Activated CD8-positive, alpha-beta T cell treated with anti-CD3 and anti-CD28 coated beads for 36 hours (primary cell): ENCODE measurements at regions not wholly inside any gene's neighbourhood (a gene's known extent, or its start where the extent isn't known, plus 50 kb on each side); places are given as distances from the start of the nearest gene placed in this dataset.

Experiments used
- ATAC-seq: fragments of 200-7000 bp; cut with Tn5 transposase; one replicate; pipeline ENCODE4 v1.10.0; 2021; ENCODE audit warnings: mild to moderate bottlenecking, moderate library complexity
- CTCF ChIA-PET: fragments of 350-600 bp; sonication (Branson Sonifier 250); formaldehyde crosslinking; loops from one replicate; lab custom pipeline; 2021; ENCODE audit warnings: antibody characterized with exemption; lab: Charles Lee
- POLR2A ChIA-PET: fragments of 350-600 bp; sonication (Branson Sonifier 250); formaldehyde crosslinking; loops from one replicate; lab custom pipeline; 2021; ENCODE audit warnings: antibody characterized with exemption; lab: Charles Lee
- DNase-seq: peaks from one replicate; pipeline ENCODE4 v3.0.0-alpha.2; 2020
- H3K27ac Mint-ChIP-seq: one replicate; pipeline ENCODE4 v1.8.0; 2021; ENCODE audit warnings: mild to moderate bottlenecking, mixed read lengths
- H3K27me3 Mint-ChIP-seq: one replicate; pipeline ENCODE4 v1.8.0; 2021; ENCODE audit warnings: mixed read lengths
- H3K36me3 Mint-ChIP-seq: one replicate; pipeline ENCODE4 v1.8.0; 2021; ENCODE audit warnings: low read depth, mixed read lengths
- H3K4me1 Mint-ChIP-seq: one replicate; pipeline ENCODE4 v1.8.0; 2021; ENCODE audit warnings: low read depth, mixed read lengths
- H3K4me3 Mint-ChIP-seq: one replicate; pipeline ENCODE4 v1.8.0; 2021; ENCODE audit warnings: mild to moderate bottlenecking, moderate library complexity, mixed read lengths
- H3K9me3 Mint-ChIP-seq: one replicate; pipeline ENCODE4 v1.8.0; 2021; ENCODE audit warnings: mixed read lengths
- intact Hi-C: fragments of 100-400 bp; cut with micrococcal nuclease; formaldehyde crosslinking; loops from one replicate; pipeline ENCODE4 v1.10.0; 2022
- TF ChIP-seq, protein P1 (sequence below): fragments of 200-600 bp; IDR thresholded peaks from one replicate; pipeline ENCODE4 v1.8.0; 2022; ENCODE audit warnings: antibody characterized with exemption, mild to moderate bottlenecking

DNA sequence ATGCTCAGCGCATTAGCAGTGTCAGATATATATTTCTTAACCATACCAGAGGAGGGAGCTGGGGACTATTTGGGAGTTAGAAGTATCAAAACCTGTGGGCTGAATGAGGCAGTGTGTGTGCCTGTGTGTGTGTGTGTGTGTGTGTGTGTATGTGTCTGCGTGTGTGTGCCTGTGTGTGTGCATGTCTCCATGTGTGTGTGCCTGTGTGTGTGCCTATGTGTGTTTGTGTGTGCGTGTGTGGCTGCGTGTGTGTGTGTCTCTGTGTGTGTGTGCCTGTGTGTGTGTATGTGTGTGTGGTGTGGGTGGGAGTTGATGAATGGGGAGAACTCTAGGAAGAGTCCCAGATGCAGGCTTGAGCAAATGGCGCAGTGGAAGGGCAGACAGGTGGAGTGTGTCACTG, 92.9 kb downstream of the PAX1 start:
- H3K4me3 Mint-ChIP-seq: no peak overlapping the region
- intact Hi-C loops: no loop called here
- ATAC-seq: no peak
- H3K9me3 Mint-ChIP-seq: peaks cover 1% of the 10 kb centered on the region
- CTCF ChIA-PET: no interaction called here
- TF ChIP-seq, protein P1, sequence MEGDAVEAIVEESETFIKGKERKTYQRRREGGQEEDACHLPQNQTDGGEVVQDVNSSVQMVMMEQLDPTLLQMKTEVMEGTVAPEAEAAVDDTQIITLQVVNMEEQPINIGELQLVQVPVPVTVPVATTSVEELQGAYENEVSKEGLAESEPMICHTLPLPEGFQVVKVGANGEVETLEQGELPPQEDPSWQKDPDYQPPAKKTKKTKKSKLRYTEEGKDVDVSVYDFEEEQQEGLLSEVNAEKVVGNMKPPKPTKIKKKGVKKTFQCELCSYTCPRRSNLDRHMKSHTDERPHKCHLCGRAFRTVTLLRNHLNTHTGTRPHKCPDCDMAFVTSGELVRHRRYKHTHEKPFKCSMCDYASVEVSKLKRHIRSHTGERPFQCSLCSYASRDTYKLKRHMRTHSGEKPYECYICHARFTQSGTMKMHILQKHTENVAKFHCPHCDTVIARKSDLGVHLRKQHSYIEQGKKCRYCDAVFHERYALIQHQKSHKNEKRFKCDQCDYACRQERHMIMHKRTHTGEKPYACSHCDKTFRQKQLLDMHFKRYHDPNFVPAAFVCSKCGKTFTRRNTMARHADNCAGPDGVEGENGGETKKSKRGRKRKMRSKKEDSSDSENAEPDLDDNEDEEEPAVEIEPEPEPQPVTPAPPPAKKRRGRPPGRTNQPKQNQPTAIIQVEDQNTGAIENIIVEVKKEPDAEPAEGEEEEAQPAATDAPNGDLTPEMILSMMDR: no peak
- no peaks in the 10 kb centered on the region for H3K36me3 Mint-ChIP-seq
- H3K27ac Mint-ChIP-seq: no peak overlapping the region
- peaks cover 2% of the 10 kb centered on the region for H3K27me3 Mint-ChIP-seq
- DNase-seq: no peak
- no peaks in the 10 kb centered on the region for H3K4me1 Mint-ChIP-seq
- POLR2A ChIA-PET: no interaction called here

DNA sequence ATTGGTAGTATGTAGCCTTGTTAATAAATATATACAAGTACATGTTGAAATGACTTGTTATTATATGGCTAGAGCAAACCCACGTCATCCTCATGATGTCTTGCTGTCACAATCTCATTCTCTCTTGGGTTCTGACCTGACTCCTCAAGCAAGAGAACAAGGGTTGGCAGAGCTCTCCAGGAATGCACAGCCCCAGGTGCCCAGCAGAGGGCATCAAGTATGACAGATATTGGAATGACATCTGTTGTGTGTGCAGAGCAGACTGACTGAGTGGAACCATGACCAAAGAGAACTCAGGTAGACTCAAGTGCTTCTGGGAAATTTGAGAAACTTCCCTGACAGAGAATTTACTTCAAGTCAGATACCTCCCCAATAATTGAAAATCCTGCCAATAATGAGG, 90.6 kb downstream of the PAX1 start:
- Mint-ChIP-seq H3K4me1 (no peaks in the 10 kb centered on the region), H3K36me3 (no peaks in the 10 kb centered on the region), H3K9me3 (peaks cover 1% of the 10 kb centered on the region), H3K4me3 (no peak overlapping the region), H3K27me3 (peaks cover 2% of the 10 kb centered on the region), H3K27ac (no peak overlapping the region)
- CTCF ChIA-PET: no interaction called here
- POLR2A ChIA-PET: no interaction called here
- peak; percentile 15 for DNase-seq
- TF ChIP-seq, protein P1: no peak
- intact Hi-C loops: no loop called here
- no peak for ATAC-seq

DNA sequence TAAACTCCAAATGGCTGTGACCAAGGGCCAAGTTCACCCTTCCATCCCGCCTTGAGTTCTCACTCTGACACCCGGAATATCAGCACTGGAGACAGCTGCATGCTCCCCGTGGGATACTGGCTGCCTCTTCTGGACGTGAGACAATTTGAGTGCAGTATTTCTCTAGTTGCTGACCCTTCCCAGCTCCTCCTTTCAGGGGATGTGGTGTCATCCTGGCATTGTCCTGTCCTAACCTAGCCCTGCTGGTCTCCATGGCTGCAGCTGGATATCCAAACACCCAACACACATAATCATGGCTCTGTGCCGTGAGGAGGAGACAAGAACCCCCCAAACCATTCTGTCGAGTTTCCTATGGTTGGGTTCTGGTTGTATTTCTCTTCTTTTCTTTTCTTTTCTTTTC, 82.6 kb downstream of the PAX1 start:
- peaks cover 1% of the 10 kb centered on the region for H3K27me3 Mint-ChIP-seq
- ATAC-seq (no peak), DNase-seq (no peak)
- ChIA-PET CTCF (no interaction called here), POLR2A (no interaction called here)
- TF ChIP-seq, protein P1: no peak
- intact Hi-C loops: no loop called here
- no peaks in the 10 kb centered on the region for H3K36me3 Mint-ChIP-seq
- no peaks in the 10 kb centered on the region for H3K4me1 Mint-ChIP-seq
- no peak overlapping the region for H3K27ac Mint-ChIP-seq
- H3K9me3 Mint-ChIP-seq: peaks cover 4% of the 10 kb centered on the region
- no peak overlapping the region for H3K4me3 Mint-ChIP-seq

DNA sequence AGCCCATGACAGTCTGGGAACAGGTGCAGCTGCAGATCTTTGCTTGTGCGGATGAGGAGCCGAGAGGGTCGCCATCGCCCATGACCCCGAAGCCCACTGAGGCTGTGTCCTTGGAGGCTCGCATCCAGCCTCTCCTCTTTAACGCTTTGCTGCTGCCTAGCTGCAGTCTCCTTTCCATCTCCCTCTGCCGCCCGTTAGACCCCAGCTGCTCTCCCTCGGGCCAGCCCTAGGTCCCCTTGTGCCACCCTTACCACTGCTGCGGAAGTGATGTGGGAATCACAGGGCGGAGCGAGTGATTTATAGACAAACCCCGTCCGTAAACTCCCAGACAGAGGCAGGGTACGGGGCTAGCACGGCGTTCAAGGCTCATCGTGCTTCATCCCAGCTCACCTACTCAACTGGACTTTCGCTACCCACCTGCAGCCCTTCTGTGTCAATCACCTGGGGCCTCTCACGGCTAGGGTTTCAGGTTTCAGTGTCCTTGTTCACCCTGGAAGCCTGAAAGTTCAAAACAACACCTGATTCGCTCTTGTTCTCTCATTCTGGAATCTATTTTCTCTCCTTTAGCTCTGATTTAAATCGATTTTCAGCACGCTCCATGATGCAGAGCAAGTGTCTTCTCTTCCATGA, 76.1 kb downstream of the PAX1 start:
- intact Hi-C loops: no loop called here
- H3K36me3 Mint-ChIP-seq: no peaks in the 10 kb centered on the region
- H3K27ac Mint-ChIP-seq: no peak overlapping the region
- no peaks in the 10 kb centered on the region for H3K27me3 Mint-ChIP-seq
- H3K4me3 Mint-ChIP-seq: no peak overlapping the region
- POLR2A ChIA-PET: no interaction called here
- TF ChIP-seq, protein P1: no peak
- no peaks in the 10 kb centered on the region for H3K4me1 Mint-ChIP-seq
- no peak for ATAC-seq
- DNase-seq: no peak
- CTCF ChIA-PET: interaction anchor here (1.6 kb wide), 1 partner anchor 9 kb away, joined by 4 read pairs; no protein-coding TSS in a partner anchor
- H3K9me3 Mint-ChIP-seq: peaks cover 11% of the 10 kb centered on the region

DNA sequence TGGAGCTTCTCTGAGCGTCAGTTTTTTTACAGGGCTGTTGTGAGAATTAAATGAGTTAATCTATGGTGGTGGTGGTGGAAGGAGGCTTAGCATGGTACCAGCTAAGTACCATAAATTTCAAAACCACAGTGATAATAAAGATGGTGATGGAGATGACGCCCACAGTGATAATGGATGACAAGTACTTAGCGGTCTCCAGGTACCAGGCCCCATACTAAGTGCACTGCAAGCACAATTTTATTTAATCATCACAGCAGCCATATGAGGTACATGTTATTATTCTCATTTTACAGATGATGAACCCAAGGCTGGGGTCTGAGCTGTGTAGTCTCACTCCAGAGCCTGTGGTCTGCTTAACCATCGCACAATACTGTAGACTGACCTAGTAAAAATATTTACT, 75.1 kb downstream of the PAX1 start:
- Mint-ChIP-seq H3K9me3 (peaks cover 11% of the 10 kb centered on the region), H3K27ac (no peak overlapping the region), H3K27me3 (no peaks in the 10 kb centered on the region), H3K36me3 (no peaks in the 10 kb centered on the region), H3K4me3 (no peak overlapping the region), H3K4me1 (no peaks in the 10 kb centered on the region)
- ChIA-PET CTCF (no interaction called here), POLR2A (no interaction called here)
- no peak for DNase-seq
- TF ChIP-seq, protein P1: no peak
- intact Hi-C loops: no loop called here
- ATAC-seq: no peak
